ENCODE measurements at regions not wholly inside any gene's neighbourhood (a gene's known extent, or its start where the extent isn't known, plus 50 kb on each side); places are given as distances from the start of the nearest gene placed in this dataset.

- peak; percentile 60 to 80 (median 70) for DNase-seq
Observed at GRCh38 chr3:99499235-99500158, 138.9 kb upstream of the COL8A1 start.

GRCh38 chr3:99498550-99499234 is 139.7 kb upstream of the COL8A1 start:
- DNase-seq, result no peak

- no peak for DNase-seq
Observed at GRCh38 chr3:99487894-99488293, 150.5 kb upstream of the COL8A1 start.

GRCh38 chr3:99485286-99485685 is 153.1 kb upstream of the COL8A1 start:
- peak; percentile 23 to 67 (median 42) for DNase-seq

GRCh38 chr3:99484871-99485270 is 153.5 kb upstream of the COL8A1 start:
- DNase-seq, result peak in 1 of 4 experiments; percentile 31

GRCh38 chr3:99483841-99484240 is 154.6 kb upstream of the COL8A1 start:
- no peak for DNase-seq

- DNase-seq, result peak in 2 of 4 experiments; percentile 16 to 24
Observed at GRCh38 chr3:99482191-99482590, 156.2 kb upstream of the COL8A1 start.

- no peak for DNase-seq
Observed at GRCh38 chr3:99481561-99481960, 156.8 kb upstream of the COL8A1 start.

GRCh38 chr3:99479768-99480167 is 158.6 kb upstream of the COL8A1 start:
- DNase-seq, result no peak

GRCh38 chr3:99477650-99478049 is 160.7 kb upstream of the COL8A1 start:
- DNase-seq, result no peak

- no peak for DNase-seq
Observed at GRCh38 chr3:99475229-99475628, 163.2 kb upstream of the COL8A1 start.

- peak in 2 of 4 experiments; percentile 11 to 24 for DNase-seq
Observed at GRCh38 chr3:99474776-99475175, 163.6 kb upstream of the COL8A1 start.

- DNase-seq, result no peak
Observed at GRCh38 chr3:99473321-99473751, 165.1 kb upstream of the COL8A1 start.

GRCh38 chr3:99472385-99472784 is 166.0 kb upstream of the COL8A1 start:
- no peak for DNase-seq

GRCh38 chr3:99471353-99472323 is 166.8 kb upstream of the COL8A1 start:
- DNase-seq, result peak in 1 of 4 experiments; percentile 15

GRCh38 chr3:99470841-99471240 is 167.6 kb upstream of the COL8A1 start:
- DNase-seq, result no peak

GRCh38 chr3:99468918-99469317 is 169.5 kb upstream of the COL8A1 start:
- DNase-seq, result no peak

- DNase-seq, result no peak
Observed at GRCh38 chr3:99467420-99467819, 171.0 kb upstream of the COL8A1 start.

GRCh38 chr3:99466331-99466730 is 172.1 kb upstream of the COL8A1 start:
- DNase-seq, result no peak

- no peak for DNase-seq
Observed at GRCh38 chr3:99458013-99458412, 180.4 kb upstream of the COL8A1 start.

- DNase-seq, result no peak
Observed at GRCh38 chr3:99442599-99442998, 195.8 kb upstream of the COL8A1 start.

GRCh38 chr3:99439892-99440291 is 198.5 kb upstream of the COL8A1 start:
- no peak for DNase-seq

GRCh38 chr3:99434190-99434589 is 204.2 kb upstream of the COL8A1 start:
- DNase-seq, result no peak
